GM21723 (cell line): ENCODE measurements at regions not wholly inside any gene's neighbourhood (a gene's known extent, or its start where the extent isn't known, plus 50 kb on each side); places are given as distances from the start of the nearest gene placed in this dataset.

Experiments
- ATAC-seq: cut with Tn5 transposase; IDR thresholded peaks from one replicate; pipeline ENCODE4 v1.9.1; 2021; ENCODE audit warnings: mild to moderate bottlenecking, moderate library complexity; ENCODE audit not compliant: unreplicated experiment

DNA sequence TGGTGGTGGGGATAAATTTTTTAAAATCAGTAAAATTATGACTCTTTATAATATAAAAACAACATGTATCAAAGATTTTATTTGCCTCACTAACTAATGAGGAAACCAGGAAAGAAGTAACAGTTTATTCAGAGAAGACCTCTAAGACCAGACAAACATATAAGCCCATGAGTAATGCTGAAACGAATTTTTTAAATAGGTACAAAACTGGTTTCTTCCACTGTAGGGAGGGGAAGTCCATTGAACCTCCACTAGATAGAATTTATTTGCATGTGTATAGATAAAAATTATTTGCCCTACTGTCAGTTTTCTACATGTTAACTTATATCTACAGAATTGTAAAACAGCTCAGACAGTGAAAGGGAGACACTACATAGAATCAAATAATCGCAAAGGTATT, 86.8 kb downstream of the ZC3H11B start:
- ATAC-seq: no peak

DNA sequence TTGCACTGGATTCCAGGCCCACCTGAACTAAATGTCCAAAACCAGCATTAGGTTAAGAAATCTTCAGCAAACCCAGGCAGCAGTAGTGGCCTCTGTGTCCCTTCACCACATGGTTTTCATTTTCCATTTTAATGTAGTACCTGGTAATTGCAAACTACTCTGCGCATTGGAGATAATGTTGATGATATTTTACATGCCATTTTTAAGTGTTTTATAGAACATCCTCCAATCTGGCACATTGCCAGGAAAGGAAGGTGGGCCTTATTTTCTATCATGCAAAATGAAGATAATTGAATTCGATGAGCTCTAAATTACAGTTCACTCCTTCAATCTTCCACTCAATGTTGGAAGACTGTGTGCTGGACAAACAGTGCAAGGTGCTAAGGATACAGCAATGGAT, 89.5 kb downstream of the ZC3H11B start:
- no peak for ATAC-seq

DNA sequence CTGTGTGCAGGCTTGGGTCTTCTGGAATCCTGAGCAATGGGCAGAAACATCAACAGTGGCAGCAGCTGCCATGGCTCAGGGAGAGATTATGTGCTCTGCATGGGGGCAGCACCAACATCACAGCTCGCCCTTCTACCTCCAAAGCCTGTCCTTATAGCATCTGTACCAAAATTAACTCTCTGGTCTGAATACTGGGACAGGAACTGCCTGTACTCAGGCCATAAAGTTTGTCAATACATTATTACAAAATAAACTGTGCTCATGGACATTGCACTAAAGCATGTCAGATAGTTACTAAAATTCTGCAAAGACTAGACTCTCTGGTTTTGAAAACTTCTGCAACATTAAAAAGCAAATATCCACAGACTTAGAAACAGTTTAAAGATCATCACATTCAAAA, 91.6 kb downstream of the ZC3H11B start:
- ATAC-seq: no peak

DNA sequence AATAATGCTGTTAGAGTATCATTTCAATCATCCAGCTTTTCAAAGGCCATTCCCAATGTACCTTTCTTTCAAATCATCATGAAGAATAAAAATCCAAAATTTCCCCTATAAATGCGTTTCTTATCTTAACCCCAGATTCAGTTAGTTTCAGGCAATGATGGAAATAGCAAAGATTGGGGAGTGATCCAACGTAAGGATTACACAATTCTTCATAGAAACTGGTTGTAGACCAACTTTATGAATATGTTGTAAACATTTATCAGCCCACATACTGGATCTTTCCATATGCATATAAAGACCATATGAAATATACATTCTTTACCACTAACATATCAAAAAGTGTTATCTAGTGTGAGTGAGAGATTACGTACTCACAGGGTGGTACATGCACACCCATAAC, 92.7 kb downstream of the ZC3H11B start:
- no peak for ATAC-seq

DNA sequence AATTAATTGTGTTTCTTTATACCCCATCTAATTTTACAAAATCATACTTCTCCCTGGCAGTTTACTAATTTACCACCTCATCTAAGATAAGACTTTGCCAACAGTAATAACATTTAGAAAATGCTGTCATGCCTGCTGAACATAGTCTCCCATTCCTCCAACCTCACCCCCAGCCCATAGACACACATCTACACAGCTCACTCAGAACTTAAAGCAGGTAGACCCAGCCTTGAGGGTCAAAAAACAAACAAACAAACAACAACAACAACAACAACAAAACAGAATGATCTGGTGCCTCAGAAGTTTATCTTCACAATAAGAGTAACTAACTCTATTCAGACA, 94.0 kb downstream of the ZC3H11B start:
- ATAC-seq: no peak

DNA sequence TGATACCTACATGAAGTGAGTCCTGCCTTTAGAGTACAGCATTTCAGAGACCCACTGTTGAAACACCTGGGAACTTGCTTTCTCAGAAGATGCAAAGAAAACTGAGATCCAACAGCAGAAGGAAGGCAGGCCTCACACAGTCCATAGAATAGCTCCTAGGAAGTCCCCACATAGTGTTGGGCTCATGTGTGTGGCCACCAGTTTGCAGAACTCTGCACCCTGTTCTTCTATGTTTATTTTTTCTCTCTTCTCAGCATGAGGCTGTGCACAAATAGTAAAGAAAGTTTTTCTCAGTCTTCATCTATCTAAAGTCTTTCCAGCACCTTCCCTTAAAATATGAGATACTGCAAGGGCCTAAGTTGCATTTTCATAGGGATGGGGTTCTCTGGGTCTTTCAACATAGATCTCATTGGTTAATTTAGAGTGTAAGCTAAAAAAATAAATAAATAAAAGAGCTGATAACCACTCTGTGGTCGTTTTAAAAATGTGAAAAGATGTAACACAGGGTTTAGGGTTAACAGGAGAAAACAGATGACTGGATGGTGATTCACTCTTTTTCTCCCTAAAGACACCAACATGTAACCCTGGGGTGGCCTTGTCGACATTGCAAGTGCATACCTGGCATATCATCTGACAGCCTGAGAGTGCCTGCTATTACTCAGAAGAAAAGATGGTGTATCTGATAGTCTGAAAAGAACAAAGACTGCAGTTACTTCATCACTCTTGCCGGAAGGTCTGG, 94.6 kb downstream of the ZC3H11B start:
- ATAC-seq: no peak

DNA sequence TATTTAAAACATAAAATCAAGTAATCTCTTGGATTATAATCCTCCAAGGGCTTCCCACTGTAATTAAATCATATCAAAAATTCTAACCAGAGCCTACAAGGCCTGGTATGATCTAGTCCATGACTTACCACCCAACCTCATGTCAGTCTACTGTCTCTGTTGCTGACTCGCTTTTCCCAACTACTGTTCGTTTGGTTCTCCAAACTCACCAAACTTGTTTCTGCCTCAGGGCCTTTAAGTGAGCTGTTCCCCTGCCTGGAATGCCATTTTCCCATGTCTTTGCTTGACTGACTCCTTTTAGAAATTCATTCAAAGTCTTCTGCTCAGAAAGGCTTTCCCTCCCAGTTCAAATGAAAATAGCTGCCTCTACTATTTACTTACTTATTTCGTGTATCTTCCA, 95.9 kb downstream of the ZC3H11B start:
- no peak for ATAC-seq

DNA sequence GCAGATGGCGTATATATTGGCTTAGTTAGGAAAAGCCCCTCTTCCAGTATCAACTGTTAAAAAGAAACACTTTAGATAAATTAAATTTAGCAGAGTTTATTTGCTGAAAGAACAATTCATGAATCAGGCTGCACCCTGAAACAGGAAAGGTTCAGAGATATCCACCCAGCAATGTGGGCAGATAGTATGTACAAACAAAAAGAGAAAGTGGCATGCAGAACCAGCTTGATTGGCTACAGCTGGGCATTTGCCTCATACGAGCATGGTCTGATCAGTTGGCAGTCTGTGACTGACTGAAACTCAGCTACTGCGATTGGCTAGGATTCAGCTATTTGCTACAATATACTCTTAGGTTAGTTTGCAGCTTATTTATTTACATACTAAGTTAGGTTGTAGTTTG, 98.2 kb downstream of the ZC3H11B start:
- no peak for ATAC-seq

DNA sequence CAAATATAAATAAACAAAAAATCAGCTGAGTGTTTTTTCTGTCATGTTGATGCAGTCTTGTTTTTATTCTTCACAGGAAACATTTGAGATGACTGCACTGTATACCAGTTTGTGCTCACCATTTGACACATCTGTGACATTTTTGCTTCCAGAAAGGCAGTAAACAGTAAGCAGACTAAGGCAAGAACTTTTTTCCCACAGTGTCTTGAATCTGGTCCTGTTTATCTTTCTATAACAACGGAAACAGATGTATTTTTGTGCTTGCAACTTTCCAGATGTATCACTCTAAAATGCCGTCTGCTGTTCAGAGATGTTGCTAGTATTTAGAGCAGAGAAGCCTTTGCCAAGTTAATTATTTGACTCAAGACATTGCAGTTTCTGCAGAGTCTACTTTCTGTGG, 105.5 kb downstream of the ZC3H11B start:
- no peak for ATAC-seq

DNA sequence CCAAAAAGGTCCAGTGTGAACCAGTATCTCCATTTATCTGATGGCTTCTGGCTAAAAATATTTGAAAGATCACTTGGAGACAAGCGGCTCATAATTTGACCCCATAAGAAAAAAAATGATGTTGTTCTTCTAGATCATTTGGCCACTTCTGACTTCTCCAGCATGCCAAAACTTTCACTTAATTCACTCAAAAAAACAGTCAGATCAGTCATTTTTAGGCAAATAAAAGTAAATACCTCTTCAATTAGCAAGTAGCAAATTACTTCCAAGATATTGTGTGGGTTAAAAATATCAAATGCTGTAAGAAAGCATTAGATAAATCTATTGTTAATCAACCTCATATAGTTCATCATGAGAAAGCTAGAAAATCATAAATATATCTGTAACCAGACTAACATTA, 106.0 kb downstream of the ZC3H11B start:
- no peak for ATAC-seq

DNA sequence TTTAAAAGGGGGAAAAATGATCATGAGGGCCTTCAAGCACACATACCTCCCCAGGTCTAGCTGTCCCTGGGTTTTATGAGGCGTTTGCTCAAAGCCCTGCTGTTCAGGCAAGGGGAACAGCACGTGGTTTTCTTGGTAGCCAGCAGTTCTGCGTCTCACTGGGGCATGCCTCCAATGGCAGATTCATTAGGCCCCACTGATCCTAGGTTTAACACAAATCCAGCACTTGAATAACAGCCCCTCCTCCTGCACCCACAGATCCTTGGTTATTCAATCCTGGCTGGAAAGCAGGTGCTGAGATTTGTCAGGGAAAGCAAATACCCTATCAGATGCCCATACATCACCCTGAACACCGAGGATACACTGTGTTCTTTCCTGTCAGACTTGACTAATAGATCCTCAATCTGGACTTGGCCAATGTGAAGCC, 106.4 kb downstream of the ZC3H11B start:
- ATAC-seq: no peak

DNA sequence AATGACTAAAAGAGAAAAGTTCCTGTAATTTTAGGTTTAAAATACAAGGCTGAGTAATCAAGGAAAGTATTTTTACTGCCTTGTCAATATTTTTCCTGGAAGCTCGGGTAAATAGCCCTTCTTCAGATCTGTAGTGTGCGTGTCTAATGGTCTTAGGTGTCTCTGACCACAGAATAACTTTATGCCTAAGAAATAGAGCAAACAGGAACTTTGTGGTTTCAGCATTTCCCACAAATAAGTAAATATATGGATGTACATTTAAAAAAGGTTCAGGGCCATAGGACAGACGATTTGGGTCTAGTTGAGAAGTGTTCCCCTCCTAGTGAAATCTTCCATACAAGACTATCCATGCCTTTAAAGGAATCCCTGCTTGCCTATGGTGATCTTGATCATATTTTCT, 107.0 kb downstream of the ZC3H11B start:
- ATAC-seq: no peak

DNA sequence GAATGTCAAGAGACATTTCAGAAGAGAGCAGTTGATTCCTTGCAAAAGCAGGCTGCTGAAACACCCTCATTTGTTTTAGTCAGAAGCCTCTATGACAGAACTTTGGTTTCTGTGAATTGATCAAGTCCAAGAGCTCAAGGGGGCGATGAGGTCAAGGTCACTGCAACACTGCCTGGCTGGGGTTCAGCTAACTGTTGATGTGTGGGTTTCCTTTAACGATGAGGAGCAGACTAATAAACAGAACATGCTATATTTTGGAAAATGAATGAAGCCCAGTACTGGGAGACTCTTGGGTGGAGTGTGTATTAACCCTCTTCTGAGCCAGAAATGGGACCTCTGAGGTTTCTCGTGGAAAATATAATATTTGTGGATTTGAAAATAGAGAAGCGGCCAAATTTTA, 109.3 kb downstream of the ZC3H11B start:
- no peak for ATAC-seq

DNA sequence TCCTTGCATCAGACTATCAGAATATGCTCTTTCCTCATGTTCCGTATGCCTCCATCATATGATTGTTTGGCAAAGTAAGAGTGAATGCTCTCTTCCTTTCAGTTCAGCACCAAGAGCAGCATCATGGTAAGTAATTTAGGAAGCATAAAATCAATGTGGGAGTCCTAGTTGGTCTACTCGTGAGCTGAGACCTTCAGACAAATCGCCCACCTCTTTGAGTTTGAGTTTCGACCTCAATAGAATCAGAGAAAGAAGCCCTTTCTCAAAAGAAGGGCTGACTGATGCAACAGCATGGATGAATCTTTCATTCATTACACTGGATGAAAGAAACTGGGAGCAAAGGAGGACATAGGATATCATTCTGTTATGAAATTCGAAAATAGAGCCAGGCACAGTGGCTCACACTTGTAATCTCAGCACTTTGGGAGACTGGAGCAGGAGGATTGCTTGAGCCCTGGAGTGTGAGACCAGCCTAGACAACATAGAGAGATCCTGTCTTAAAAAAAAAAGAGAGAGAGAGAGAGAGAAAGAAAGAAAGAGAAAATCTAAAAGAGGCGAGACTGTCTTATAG, 112.5 kb downstream of the ZC3H11B start:
- no peak for ATAC-seq

DNA sequence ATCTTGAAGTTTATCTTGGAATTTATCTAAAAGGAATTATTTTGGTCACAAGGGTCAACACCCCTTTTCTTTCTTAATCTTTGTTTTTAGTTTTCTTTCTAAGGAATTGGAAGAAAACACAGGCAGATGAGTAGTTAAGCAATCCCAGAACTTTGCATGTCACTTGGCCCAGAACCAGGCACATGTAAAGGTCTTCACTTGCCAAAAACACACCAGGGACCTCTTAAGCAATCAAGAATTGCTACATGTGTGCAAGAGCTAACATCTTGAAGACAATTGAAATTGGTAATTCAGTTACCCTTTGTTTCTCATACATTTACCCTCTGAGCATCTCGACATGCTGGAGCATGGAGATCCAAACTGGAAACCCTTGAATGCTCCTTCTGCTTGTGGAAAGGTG, 114.2 kb downstream of the ZC3H11B start:
- no peak for ATAC-seq

DNA sequence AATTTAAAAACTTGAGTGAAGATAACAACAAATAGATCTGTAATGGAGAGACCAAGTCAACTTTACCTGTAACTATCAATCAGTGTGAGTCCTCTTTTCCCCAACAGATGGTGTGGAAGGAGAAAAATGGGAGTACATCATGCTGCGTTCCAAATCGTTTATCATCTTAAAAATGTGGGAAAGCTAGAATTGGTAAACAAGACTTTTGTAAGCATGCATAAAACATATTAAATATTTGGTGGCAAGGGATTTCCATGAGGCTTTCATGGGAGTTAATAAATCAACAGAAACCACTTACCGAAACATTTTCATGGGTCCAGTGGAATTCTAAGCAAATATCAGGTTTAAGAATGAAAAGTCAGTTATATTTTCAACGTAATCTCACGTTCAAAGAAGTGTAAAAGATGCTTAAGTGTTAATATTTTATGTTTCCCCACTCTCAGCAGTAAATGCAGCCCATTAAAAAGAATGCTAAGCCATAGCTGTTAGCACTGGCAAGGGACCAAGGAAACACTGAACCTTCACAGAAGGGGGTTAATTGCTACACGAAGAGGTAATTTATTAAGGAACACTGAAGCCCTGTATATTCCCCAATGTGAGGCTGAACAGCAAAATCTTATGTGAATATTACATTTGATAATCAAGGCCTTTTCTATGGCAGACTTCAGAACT, 117.0 kb downstream of the ZC3H11B start:
- ATAC-seq: no peak

DNA sequence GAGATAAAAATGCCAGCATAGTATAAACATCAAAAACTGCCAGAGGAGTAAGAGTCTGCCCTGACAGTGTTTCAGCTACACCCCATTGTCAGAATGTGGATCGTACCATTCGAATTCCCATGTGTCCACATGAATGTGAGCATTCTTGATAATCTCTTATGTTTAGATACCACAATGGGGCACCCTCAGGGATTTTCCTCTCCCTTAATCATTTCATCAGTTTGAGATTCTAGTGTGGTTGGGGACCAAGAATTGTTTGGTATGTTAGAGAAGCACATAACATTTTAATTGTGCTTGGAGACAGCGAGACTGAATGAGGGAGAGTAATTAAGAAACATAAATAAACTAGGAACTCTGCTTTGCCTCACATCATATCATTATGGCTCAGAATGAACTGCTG, 120.2 kb downstream of the ZC3H11B start:
- ATAC-seq: no peak

DNA sequence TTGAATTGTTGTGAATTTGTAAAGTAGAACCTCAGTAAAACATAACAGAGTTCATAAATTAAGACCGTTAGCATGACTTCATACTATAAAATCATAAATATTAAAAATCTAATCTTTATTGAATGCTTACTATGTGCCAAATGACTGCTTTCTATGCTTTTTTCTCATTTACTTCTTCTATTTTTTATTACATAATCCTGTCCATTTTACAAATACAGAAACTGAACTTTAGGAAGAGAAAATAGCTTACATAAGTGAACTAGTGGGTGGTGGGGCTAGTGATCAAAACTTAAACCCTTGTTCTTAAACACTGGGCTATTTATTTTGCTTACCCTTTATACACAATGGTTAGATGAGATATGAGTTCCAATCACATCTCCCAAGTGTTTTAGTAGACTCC, 122.3 kb downstream of the ZC3H11B start:
- ATAC-seq: no peak

DNA sequence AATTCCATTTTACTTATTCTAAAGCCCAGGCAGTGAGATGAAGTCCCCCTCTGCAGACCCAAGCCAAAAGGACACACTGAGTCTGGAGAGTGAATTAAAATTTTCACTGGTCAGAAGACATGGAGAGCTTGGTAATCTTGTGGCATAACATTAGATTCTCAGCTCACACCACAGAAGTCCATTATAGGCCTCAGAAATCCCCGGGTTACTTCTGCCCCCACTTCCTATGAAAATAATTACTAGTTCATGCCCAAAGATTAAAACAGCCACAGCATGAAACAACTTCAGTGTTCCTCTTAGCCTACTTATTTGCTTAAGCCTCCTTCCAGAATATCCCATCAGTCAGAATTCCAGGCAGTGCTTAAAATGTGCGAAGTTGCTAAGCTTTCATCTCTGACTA, 123.3 kb downstream of the ZC3H11B start:
- no peak for ATAC-seq

DNA sequence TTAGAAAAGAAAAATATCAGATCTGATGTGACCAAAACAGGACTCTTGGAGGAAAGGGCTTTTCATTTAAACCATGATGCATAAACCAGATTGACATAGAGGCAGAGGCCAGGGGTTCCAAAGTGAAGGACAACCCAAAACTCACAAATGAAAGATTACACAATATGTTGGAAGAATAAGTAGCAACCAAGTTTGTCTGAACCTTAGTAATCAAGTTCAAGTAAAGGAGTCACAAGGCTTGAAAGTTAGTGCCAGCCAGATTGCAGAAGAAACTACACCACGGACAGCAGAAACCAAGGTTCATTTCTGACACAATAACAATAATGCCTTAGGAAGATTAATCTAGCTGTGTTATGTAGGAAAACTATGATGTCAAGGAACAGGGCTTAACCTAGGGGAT, 124.6 kb downstream of the ZC3H11B start:
- no peak for ATAC-seq

DNA sequence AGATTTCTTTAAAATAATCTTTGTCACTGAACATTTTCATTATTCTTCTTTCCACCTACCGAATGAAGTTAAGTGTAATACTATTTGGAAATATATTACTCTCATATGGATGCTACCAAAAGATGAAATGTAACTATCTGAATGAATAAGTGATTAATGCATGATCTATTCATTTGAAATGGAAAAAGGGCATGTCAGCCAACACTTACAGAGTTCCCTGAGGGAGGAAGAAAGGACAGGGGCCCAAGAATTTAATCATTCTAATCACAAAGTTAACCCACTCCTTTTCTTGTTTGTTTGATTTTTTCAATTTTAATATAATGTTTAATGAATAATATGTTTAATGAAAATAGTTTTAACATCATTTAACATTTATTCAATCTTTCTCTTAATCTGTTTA, 129.4 kb downstream of the ZC3H11B start:
- no peak for ATAC-seq

DNA sequence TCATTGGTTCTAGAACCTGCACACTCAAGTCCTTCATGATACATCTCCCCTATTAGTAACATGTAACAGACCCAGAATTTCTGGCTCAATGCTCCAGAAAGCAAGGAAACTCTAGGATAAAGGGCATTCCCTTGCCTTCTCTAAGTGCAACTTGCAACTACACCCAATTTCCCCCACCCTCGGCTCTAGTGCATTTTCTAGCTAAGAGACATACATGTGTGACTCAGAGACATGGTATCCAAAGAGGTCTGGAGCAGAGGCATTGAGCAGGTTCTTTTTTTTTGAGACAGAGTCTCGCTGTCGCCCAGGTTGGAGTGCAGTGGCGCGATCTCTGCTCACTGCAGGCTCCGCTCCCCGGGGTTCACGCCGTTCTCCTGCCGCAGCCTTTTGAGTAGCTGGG, 132.9 kb downstream of the ZC3H11B start:
- ATAC-seq: no peak

DNA sequence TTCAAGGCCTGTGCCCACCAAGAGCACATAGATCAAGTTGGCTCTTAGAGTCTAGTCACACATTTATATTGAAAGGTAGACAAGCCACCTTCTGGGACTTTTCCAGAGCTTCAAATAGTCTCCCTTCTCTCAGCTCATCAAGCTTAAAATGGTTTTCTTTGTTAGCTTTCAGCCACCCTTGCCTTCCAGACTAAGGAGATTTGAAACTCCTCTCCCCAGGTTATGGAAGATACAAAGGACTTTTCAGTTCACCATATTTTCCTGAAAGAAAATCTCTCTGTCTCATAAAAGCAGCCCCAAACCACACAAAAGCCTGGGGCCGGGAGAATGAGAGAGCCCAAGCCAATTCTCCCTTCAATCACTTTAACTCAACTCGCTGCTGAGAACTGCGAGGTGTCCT, 134.1 kb downstream of the ZC3H11B start:
- ATAC-seq: no peak
